B cell (primary cell): ENCODE measurements at regions not wholly inside any gene's neighbourhood (a gene's known extent, or its start where the extent isn't known, plus 50 kb on each side); places are given as distances from the start of the nearest gene placed in this dataset.

ENCODE experiments used
- ATAC-seq: fragments of 200-7000 bp; cut with Tn5 transposase; one replicate; pipeline ENCODE4 v1.10.0; 2021; ENCODE audit warnings: low read depth, mild to moderate bottlenecking, moderate number of reproducible peaks, moderate library complexity
- CTCF ChIA-PET: fragments of 350-600 bp; sonication (Branson Sonifier 250); formaldehyde crosslinking; loops from one replicate; lab custom pipeline; 2021; ENCODE audit warnings: antibody characterized with exemption, inconsistent platforms; lab: Charles Lee
- POLR2A ChIA-PET: fragments of 350-600 bp; sonication (Branson Sonifier 250); formaldehyde crosslinking; loops from one replicate; lab custom pipeline; 2021; ENCODE audit warnings: antibody characterized with exemption; lab: Charles Lee
- DNase-seq: peaks from one replicate; pipeline ENCODE4 v3.0.0; 2013
- H2AFZ ChIP-seq: 2 replicates; pipeline ENCODE4 v1.6.1; 2012; ENCODE audit warnings: mild to moderate bottlenecking, low read depth, low read length; ENCODE audit not compliant: insufficient read depth, poor library complexity, severe bottlenecking
- H3K27ac ChIP-seq, 2 donors: 1 replicate in 1 of 2; 2 replicates in 1 of 2; pipeline ENCODE4 v1.5.1; 2012 to 2013; ENCODE audit warnings: low read length in 2 of 2, mild to moderate bottlenecking in 2 of 2, moderate library complexity in 1 of 2
- H3K27me3 ChIP-seq, 4 experiments: fragments of 200-600 bp in 1 of 4; sonication (generic) in 1 of 4; replicated peaks in 1 of 4; 1 replicate in 2 of 4; 2 replicates in 2 of 4; pipeline versions ENCODE4 v1.6.1 to v1.7.0; 2013 to 2016; ENCODE audit warnings: low read length in 3 of 4, mild to moderate bottlenecking in 2 of 4, mixed read lengths in 1 of 4, moderate library complexity in 1 of 4; ENCODE audit not compliant: insufficient read depth in 4 of 4, control insufficient read depth in 3 of 4; ENCODE audit errors: control extremely low read depth in 1 of 4
- H3K36me3 ChIP-seq, 2 experiments: replicated peaks in 1 of 2; 1 replicate in 1 of 2; 2 replicates in 1 of 2; pipeline versions ENCODE4 v1.6.1 to v1.7.1; 2013; ENCODE audit warnings: low read length in 1 of 2; ENCODE audit not compliant: insufficient read depth in 2 of 2, control insufficient read depth in 1 of 2; ENCODE audit errors: control extremely low read depth in 1 of 2, extremely low read depth in 1 of 2
- H3K4me1 ChIP-seq, 2 donors: fragments of 200-600 bp in 1 of 2; sonication (generic) in 1 of 2; 1 replicate in 1 of 2; 2 replicates in 1 of 2; pipeline versions ENCODE4 v1.5.1 to v1.6.1; 2013 to 2017; ENCODE audit warnings: low read length in 2 of 2; ENCODE audit not compliant: control insufficient read depth in 2 of 2, insufficient read depth in 2 of 2
- H3K4me2 ChIP-seq: replicated peaks from 2 replicates; pipeline ENCODE3; 2012; ENCODE audit warnings: mild to moderate bottlenecking, low read depth, low read length; ENCODE audit not compliant: poor library complexity, severe bottlenecking
- H3K4me3 ChIP-seq, 5 experiments: fragments of 200-600 bp in 1 of 5; sonication (generic) in 1 of 5; 1 replicate in 3 of 5; 2 replicates in 2 of 5; pipeline versions ENCODE4 v1.5.1 to v1.7.0; 2011 to 2016; ENCODE audit warnings: low read length in 4 of 5, mild to moderate bottlenecking in 4 of 5, low read depth in 2 of 5, control low read depth in 1 of 5, moderate library complexity in 1 of 5; ENCODE audit not compliant: insufficient read depth in 1 of 5; ENCODE audit errors: control extremely low read depth in 1 of 5, extremely low read depth in 1 of 5
- H3K79me2 ChIP-seq: fragments of 200-600 bp; sonication (generic); one replicate; pipeline ENCODE4 v1.6.0; 2016; ENCODE audit warnings: low read length; ENCODE audit not compliant: control insufficient read depth, insufficient read depth
- H3K9ac ChIP-seq: fragments of 200-600 bp; sonication (generic); 2 replicates; pipeline ENCODE4 v1.6.1; 2017; ENCODE audit warnings: mild to moderate bottlenecking, low read length, moderate library complexity
- H3K9me3 ChIP-seq, 3 donors: one replicate each; pipeline versions ENCODE4 v1.6.1 to v1.7.1; 2013; ENCODE audit warnings: low read length in 2 of 3; ENCODE audit not compliant: control insufficient read depth in 2 of 3, insufficient read depth in 1 of 3; ENCODE audit errors: control extremely low read depth in 1 of 3
- H4K20me1 ChIP-seq: 2 replicates; pipeline ENCODE4 v1.6.0; 2012; ENCODE audit warnings: mild to moderate bottlenecking, low read length; ENCODE audit not compliant: insufficient read depth, control insufficient read depth, poor library complexity, severe bottlenecking
- H3K27ac Mint-ChIP-seq: one replicate; pipeline ENCODE4 v1.8.0; 2021; ENCODE audit warnings: mixed read lengths
- H3K27me3 Mint-ChIP-seq: one replicate; pipeline ENCODE4 v1.8.0; 2021; ENCODE audit warnings: mixed read lengths
- H3K4me1 Mint-ChIP-seq: one replicate; pipeline ENCODE4 v1.8.0; 2021; ENCODE audit warnings: mixed read lengths
- H3K4me3 Mint-ChIP-seq: one replicate; pipeline ENCODE4 v1.8.0; 2021; ENCODE audit warnings: mixed read lengths
- H3K9me3 Mint-ChIP-seq: one replicate; pipeline ENCODE4 v1.8.0; 2022; ENCODE audit warnings: mixed read lengths; ENCODE audit not compliant: insufficient read depth
- EZH2 ChIP-seq: IDR thresholded peaks from 2 replicates; pipeline ENCODE4 v1.6.1; 2012; ENCODE audit warnings: borderline replicate concordance, low read depth, mild to moderate bottlenecking, moderate library complexity, low read length; ENCODE audit not compliant: insufficient read depth, poor library complexity, severe bottlenecking
- WGBS: methylation state at CpG from one replicate; pipeline ENCODE4 v1.1.5; 2013; ENCODE audit warnings: missing lambda C conversion rate; ENCODE audit not compliant: insufficient coverage; 5-methylcytosine and 5-hydroxymethylcytosine counted together
- intact Hi-C: fragments of 100-400 bp; cut with micrococcal nuclease; formaldehyde crosslinking; loops from one replicate; pipeline ENCODE4 v1.10.0; 2022
- TF ChIP-seq, protein P1 (sequence below): fragments of 200-600 bp; IDR thresholded peaks from one replicate; pipeline ENCODE4 v1.8.0; 2022; ENCODE audit warnings: antibody characterized with exemption, mild to moderate bottlenecking

- Mint-ChIP-seq H3K9me3 (no peaks in the 10 kb centered on the region), H3K27ac (no peak overlapping the region), H3K4me3 (no peak overlapping the region), H3K27me3 (no peaks in the 10 kb centered on the region), H3K4me1 (no peaks in the 10 kb centered on the region)
- no peak for ATAC-seq
- ChIA-PET POLR2A (no interaction called here), CTCF (no interaction called here)
- no peaks in the 10 kb centered on the region for H4K20me1 ChIP-seq
- H3K9me3 ChIP-seq: no peaks in the 10 kb centered on the region
- intact Hi-C loops: no loop called here
- no peak for TF ChIP-seq EZH2
- TF ChIP-seq, protein P1, sequence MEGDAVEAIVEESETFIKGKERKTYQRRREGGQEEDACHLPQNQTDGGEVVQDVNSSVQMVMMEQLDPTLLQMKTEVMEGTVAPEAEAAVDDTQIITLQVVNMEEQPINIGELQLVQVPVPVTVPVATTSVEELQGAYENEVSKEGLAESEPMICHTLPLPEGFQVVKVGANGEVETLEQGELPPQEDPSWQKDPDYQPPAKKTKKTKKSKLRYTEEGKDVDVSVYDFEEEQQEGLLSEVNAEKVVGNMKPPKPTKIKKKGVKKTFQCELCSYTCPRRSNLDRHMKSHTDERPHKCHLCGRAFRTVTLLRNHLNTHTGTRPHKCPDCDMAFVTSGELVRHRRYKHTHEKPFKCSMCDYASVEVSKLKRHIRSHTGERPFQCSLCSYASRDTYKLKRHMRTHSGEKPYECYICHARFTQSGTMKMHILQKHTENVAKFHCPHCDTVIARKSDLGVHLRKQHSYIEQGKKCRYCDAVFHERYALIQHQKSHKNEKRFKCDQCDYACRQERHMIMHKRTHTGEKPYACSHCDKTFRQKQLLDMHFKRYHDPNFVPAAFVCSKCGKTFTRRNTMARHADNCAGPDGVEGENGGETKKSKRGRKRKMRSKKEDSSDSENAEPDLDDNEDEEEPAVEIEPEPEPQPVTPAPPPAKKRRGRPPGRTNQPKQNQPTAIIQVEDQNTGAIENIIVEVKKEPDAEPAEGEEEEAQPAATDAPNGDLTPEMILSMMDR: no peak
- H3K4me3 ChIP-seq: no peak overlapping the region
- no peak overlapping the region for H3K27ac ChIP-seq
- WGBS: 66% methylated on average over 4 of the region's 4 CpGs
- H3K4me2 ChIP-seq: no peak overlapping the region
- no peak overlapping the region for H3K9ac ChIP-seq
- DNase-seq: no peak
- no peaks in the 10 kb centered on the region for H3K36me3 ChIP-seq
- H3K27me3 ChIP-seq: peaks cover 0 to 4% (median 0%) of the 10 kb centered on the region in 4 experiments
- H3K79me2 ChIP-seq: no peaks in the 10 kb centered on the region
- H3K4me1 ChIP-seq: no peaks in the 10 kb centered on the region
- H2AFZ ChIP-seq: no peak overlapping the region
These were observed 545.1 kb upstream of the C16orf82 start for GRCh38 chr16:26521626-26522025.

DNA sequence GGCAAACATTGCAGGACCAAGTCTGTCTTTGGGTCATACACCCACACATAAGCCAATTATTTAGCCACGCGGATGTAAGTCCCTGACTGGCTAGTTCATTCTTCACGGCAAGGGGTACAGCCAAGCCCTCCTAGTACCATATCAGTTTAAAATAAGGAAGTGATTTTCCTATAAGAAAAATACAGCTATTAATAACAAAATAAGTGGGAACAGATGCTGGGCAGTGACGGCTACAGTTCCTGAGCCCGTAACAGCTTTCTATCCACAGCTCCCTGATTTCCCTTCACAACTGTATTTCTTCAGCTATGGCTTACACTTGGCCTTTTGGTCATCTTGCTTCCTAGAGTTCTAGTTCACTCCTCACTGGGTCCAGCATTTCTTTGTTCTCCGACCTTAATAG lies 542.4 kb upstream of the C16orf82 start:
- ChIA-PET POLR2A (no interaction called here), CTCF (no interaction called here)
- Histone ChIP-seq H3K9ac (no peak overlapping the region), H3K4me2 (no peak overlapping the region), H3K27ac (no peak overlapping the region), H2AFZ (no peak overlapping the region), H3K36me3 (no peaks in the 10 kb centered on the region), H3K4me3 (no peak overlapping the region), H3K79me2 (no peaks in the 10 kb centered on the region), H4K20me1 (no peaks in the 10 kb centered on the region), H3K9me3 (no peaks in the 10 kb centered on the region), H3K4me1 (no peaks in the 10 kb centered on the region), H3K27me3 (peaks cover 0 to 4% (median 0%) of the 10 kb centered on the region in 4 experiments)
- TF ChIP-seq EZH2: no peak
- TF ChIP-seq, protein P1: no peak
- 93% methylated on average over 4 of the region's 6 CpGs for WGBS
- no peaks in the 10 kb centered on the region for H3K4me1 Mint-ChIP-seq
- ATAC-seq: no peak
- no peak for DNase-seq
- no peak overlapping the region for H3K27ac Mint-ChIP-seq
- H3K4me3 Mint-ChIP-seq: no peak overlapping the region
- no peaks in the 10 kb centered on the region for H3K9me3 Mint-ChIP-seq
- intact Hi-C loops: no loop called here
- peaks cover 11% of the 10 kb centered on the region for H3K27me3 Mint-ChIP-seq
